ENCODE measurements at regions not wholly inside any gene's neighbourhood (a gene's known extent, or its start where the extent isn't known, plus 50 kb on each side); places are given as distances from the start of the nearest gene placed in this dataset.

GRCh38 chr2:136213836-136214235 lies 95.9 kb upstream of the CXCR4 start:
- TF ChIP-seq CTCF (IDR thresholded peaks at IDR 0.05; ENCODE audit: borderline replicate concordance, extremely low read depth, insufficient read depth), result no peak
- Histone ChIP-seq H3K27ac (ENCODE audit: low read depth in 2 of 2, low read length in 2 of 2) (no peak overlapping the region), H3K36me3 (ENCODE audit: control insufficient read depth in 2 of 3, insufficient read depth in 3 of 3, low read length in 3 of 3) (no peaks in the 10 kb centered on the region), H3K4me3 (ENCODE audit: low read length in 3 of 3) (no peak overlapping the region), H3K9me3 (ENCODE audit: control insufficient read depth in 2 of 3, insufficient read depth in 1 of 3, low read length in 3 of 3) (peaks cover 0 to 3% (median 0%) of the 10 kb centered on the region in 3 donors), H3K4me1 (ENCODE audit: control insufficient read depth in 2 of 3, insufficient read depth in 2 of 3, low read depth in 1 of 3, low read length in 3 of 3) (peaks cover 0 to 2% (median 0%) of the 10 kb centered on the region in 3 donors), H3K9ac (ENCODE audit: low read length in 3 of 3) (no peak overlapping the region), H3K27me3 (ENCODE audit: control insufficient read depth, insufficient read depth, low read length) (no peaks in the 10 kb centered on the region)
- FAIRE-seq, result no peak
- intact Hi-C loops (cut with DNase I), result no loop called here
- no peak for DNase-seq

- intact Hi-C loops (cut with DNase I), result no loop called here
These were observed 94.8 kb upstream of the CXCR4 start for GRCh38 chr2:136212426-136213378.

GRCh38 chr2:136211701-136212100 lies 93.8 kb upstream of the CXCR4 start:
- Histone ChIP-seq H3K27me3 (ENCODE audit: control insufficient read depth, insufficient read depth, low read length) (no peaks in the 10 kb centered on the region), H3K4me1 (ENCODE audit: control insufficient read depth in 2 of 3, insufficient read depth in 2 of 3, low read depth in 1 of 3, low read length in 3 of 3) (peaks cover 0 to 2% (median 0%) of the 10 kb centered on the region in 3 donors), H3K9ac (ENCODE audit: low read length in 3 of 3) (no peak overlapping the region), H3K27ac (ENCODE audit: low read depth in 2 of 2, low read length in 2 of 2) (no peak overlapping the region), H3K9me3 (ENCODE audit: control insufficient read depth in 2 of 3, insufficient read depth in 1 of 3, low read length in 3 of 3) (peaks cover 0 to 3% (median 0%) of the 10 kb centered on the region in 3 donors), H3K36me3 (ENCODE audit: control insufficient read depth in 2 of 3, insufficient read depth in 3 of 3, low read length in 3 of 3) (no peaks in the 10 kb centered on the region), H3K4me3 (ENCODE audit: low read length in 3 of 3) (no peak overlapping the region)
- intact Hi-C loops (cut with DNase I), result no loop called here
- DNase-seq, result no peak
- no peak for TF ChIP-seq CTCF (IDR thresholded peaks at IDR 0.05; ENCODE audit: borderline replicate concordance, extremely low read depth, insufficient read depth)
- no peak for FAIRE-seq

More at GRCh38 chr2:136212426-136213378, 94.8 kb upstream of the CXCR4 start:
- Histone ChIP-seq H3K4me1 (ENCODE audit: control insufficient read depth in 2 of 3, insufficient read depth in 2 of 3, low read depth in 1 of 3, low read length in 3 of 3) (peaks cover 0 to 2% (median 0%) of the 10 kb centered on the region in 3 donors), H3K9me3 (ENCODE audit: control insufficient read depth in 2 of 3, insufficient read depth in 1 of 3, low read length in 3 of 3) (peaks cover 0 to 3% (median 0%) of the 10 kb centered on the region in 3 donors), H3K36me3 (ENCODE audit: control insufficient read depth in 2 of 3, insufficient read depth in 3 of 3, low read length in 3 of 3) (no peaks in the 10 kb centered on the region), H3K27ac (ENCODE audit: low read depth in 2 of 2, low read length in 2 of 2) (no peak overlapping the region), H3K9ac (ENCODE audit: low read length in 3 of 3) (no peak overlapping the region), H3K27me3 (ENCODE audit: control insufficient read depth, insufficient read depth, low read length) (no peaks in the 10 kb centered on the region), H3K4me3 (ENCODE audit: low read length in 3 of 3) (no peak overlapping the region)
- TF ChIP-seq CTCF (IDR thresholded peaks at IDR 0.05; ENCODE audit: borderline replicate concordance, extremely low read depth, insufficient read depth), result no peak
- FAIRE-seq (no peak), DNase-seq (no peak)

Measured in kidney (tissue), 13 donors.